Uterus (tissue), 2 donors: ENCODE measurements at regions not wholly inside any gene's neighbourhood (a gene's known extent, or its start where the extent isn't known, plus 50 kb on each side); places are given as distances from the start of the nearest gene placed in this dataset.

Experiments used
- CTCF ChIP-seq, 4 experiments: fragments of 200-600 bp in 2 of 4; fragments of 450-650 bp in 2 of 4; sonication (generic) in 2 of 4; IDR thresholded peaks; one replicate each; pipeline ENCODE4 v1.5.1; 2016 to 2019; ENCODE audit warnings: antibody characterized with exemption in 4 of 4, mild to moderate bottlenecking in 2 of 4, moderate library complexity in 1 of 4
- POLR2A ChIP-seq, 2 donors: fragments of 450-650 bp; IDR thresholded peaks; one replicate each; pipeline ENCODE4 v1.6.1; 2016; ENCODE audit warnings: antibody characterized with exemption in 2 of 2, mild to moderate bottlenecking in 1 of 2, moderate library complexity in 1 of 2

DNA sequence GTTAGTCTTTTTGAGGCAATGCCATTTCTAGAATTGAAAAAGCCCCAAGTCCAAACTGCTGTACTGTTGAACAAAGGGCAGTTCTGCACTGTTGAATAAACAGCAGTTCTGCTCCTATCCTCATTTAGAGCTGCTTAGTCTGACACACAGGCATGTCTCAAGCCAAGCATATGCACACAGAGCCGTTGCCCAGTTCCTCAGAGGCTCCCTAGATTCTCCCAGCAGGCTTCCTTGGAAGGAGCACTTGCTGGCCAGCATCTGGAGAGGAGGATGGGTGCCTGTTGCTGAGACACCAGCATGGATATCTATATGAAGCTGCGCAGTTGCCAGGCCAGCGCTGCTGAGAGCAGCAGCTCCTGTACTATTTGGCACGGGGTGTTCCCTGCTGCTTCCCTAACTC lies 138.3 kb upstream of the USP38 start:
- no peak for TF ChIP-seq CTCF (IDR thresholded peaks at IDR 0.05)
- no peak for TF ChIP-seq POLR2A (IDR thresholded peaks at IDR 0.05)
